ENCODE measurements at regions not wholly inside any gene's neighbourhood (a gene's known extent, or its start where the extent isn't known, plus 50 kb on each side); places are given as distances from the start of the nearest gene placed in this dataset.
"Not testable (repeated sequence)": the region's sequence is repeated elsewhere in the genome, so short reads cannot be mapped to it uniquely, and the experiment has no call there.

DNA sequence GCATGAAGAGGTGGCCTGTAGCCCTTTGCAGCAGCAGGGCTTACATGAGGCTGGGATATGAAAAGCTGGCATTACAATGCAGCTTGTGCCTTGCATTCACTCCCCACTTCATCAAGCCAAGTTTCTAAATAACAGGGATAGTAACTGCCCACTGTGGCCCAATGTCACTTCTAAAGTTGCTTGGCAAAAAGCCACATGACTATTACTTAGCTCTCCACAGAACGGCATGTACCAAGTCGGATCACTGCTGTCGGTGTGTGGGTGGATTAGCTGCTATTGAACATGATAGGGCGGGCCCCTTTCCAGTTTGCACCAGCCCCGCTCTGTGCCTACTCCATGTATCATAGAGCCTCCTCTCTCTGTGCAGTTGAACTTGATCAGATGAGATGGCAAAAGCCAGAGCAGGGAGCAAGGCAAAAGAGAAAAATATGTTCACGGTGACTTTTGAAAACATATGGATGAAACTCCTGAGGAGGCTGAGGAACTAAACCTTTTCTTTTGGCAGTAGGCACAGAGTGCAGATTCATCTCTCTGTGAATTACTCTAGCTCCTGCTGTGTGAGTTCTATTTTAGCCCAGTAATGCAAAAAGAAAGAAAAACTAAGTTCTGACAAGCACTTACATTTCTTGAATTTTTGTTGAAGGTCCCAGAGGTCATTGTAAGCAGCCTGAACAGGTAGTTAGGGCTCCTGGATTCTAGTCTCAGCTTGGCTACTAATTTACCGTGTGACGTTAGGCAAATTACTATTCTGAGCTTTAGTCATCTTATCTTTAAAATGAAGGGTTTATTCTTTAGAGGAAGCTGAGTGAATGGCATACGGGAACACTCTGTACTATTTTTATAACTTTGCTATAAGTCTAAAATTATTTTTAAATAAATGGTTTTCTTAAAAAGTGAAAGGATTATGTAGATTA, 125.6 kb upstream of the NBPF9 start:
- not testable (repeated sequence) for DNase-seq (ENCODE audit: low read depth)

DNA sequence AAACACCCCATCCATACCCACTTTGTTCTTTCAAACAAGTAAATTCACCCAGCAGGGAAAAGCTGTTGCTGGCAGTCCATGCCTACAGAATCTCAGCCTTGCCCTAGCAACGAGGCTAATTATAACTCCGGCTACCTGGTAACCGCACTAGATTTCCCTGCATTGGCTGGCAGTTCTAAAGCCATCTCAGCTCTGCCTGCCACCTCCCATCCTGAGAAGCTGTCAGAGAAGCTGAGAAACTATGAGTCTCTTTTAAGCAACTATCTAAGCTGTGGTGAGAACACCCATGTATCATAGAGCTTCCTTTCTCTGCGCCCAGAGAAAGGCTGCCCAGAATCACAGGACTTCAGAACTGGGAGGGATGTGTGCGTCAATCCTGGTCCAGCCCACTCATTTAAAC, 126.5 kb upstream of the NBPF9 start:
- not testable (repeated sequence) for DNase-seq (ENCODE audit: low read depth)

DNA sequence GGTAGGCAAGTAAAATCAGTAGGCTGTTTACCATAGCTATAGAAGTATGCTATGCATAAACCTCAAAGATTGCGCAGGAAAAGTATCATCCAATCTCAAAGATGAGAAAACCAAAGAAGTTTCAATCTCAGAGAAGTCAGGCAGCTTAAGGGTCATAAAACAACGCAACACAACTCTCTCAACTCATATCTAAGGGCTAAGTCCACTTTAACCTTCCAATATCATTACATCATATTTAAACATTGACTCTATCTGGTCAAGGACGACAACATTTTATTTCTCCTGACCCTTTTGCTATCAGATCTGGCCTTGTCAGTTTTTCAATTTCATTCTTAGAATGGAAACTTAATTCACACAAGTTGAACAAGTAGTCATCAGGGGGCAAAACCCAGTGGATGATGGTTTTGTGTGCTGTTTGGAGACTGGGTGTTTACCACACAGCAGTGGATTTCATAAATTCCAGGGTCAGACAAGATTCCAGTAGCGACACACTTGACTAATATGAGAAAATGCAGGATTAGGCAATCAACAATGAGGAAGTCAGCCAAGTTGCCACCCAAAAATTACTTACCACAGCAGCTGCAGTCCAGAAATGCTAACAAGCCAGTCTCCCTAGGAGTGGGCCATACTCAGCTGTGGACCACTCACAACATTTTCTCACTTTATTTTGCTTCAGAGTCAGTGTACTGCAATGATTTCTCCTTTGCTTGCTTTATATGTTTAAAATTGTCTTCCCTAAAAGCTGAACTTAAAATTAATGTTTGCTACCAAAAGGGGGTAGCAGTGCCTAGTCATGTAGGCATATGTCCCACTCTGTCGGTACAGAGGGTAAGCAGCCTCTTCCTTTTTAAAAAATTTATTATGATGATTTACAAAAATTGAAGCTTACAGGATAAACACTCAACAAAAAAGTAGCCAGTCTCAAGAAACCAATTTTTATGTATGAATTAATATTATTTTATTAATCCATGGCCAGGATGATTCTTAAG, 131.9 kb upstream of the NBPF9 start:
- not testable (repeated sequence) for DNase-seq (ENCODE audit: low read depth)

DNA sequence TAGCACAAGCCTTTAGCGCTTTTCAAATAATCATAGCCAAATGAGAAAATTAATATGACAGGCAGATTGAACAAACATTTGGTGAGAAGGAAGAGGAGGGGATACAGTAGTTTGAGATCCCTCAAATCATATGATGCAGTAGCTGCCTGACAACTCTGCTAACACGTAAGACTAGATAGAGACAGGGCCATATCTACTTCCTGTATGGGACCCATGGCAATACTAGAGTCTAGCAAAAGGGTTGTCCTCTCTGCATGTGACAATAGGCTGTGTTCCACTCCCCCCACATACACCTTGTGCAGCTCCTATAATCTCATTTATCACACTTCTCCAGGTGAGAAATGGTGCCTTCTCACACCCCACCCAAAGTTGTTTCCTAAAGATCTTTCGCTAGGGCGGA, 134.2 kb upstream of the NBPF9 start:
- DNase-seq (ENCODE audit: low read depth): not testable (repeated sequence)

DNA sequence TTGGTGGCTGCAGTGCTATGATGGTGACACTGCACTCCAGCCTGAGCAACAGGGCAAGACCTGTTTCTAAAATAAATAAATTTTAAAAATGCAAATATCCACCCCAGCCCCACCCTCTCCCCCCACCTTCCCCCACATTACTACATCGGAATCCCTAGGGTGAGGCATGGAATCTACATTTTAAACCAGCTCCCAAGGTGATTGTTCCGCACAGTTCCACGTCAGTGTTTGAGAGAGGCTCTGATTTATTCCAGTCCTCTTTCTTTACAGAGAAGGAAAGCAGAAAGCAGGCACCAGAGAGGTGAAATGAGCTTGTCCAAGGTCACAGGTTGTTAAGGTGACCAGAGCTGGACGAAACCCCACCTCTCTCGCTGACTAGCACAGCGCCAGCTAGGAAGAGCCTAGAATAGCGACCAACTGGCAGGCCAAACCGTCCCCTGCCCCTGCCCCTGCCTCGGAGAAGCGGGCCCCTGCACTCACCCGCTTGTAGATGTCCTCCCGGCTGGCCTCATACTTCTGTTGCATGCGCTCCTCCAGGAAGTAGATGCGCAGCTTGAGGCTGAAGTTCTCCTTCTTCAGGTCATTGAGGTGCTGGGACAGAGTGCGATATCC, 136.7 kb upstream of the NBPF9 start:
- not testable (repeated sequence) for DNase-seq (ENCODE audit: low read depth)

DNA sequence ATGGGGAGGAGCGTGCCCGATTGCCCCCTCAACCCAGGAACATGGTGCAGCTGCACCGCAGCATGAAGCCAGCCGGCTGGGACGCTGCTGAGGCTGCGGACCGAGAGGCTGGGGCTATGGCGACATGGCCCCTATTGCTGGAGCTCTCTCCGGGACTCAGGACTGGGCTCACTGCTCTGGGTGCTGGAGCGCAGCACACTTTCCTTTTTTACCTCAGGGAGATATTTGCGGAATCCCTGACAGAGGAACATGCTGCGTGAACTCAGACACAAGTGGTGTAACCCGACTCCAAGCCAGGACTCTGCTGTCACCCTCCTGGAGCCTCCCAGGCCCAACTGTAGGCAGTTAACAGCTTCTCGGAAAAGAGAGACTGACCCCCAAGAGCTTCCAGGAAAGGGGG, 137.2 kb upstream of the NBPF9 start:
- DNase-seq (ENCODE audit: low read depth): not testable (repeated sequence)

DNA sequence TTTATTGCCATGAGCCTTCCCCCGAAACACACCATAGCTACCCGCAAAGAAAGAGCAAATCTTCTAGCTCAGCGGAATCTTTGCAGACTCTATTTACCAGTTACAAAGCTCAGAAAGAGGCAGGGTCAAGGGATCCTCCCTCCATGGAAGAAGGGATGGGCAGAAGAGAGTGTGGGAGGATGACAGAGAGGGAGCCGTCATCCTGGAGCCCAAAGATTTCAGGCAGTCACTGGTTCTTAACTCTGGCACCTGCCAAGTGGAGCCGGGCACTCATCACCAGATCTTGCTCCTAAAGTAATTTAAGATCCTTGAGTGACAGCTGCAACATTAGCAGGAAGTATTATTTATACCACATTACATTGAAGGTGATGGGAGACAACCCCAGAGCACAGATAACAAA, 137.9 kb upstream of the NBPF9 start:
- DNase-seq (ENCODE audit: low read depth): not testable (repeated sequence)

DNA sequence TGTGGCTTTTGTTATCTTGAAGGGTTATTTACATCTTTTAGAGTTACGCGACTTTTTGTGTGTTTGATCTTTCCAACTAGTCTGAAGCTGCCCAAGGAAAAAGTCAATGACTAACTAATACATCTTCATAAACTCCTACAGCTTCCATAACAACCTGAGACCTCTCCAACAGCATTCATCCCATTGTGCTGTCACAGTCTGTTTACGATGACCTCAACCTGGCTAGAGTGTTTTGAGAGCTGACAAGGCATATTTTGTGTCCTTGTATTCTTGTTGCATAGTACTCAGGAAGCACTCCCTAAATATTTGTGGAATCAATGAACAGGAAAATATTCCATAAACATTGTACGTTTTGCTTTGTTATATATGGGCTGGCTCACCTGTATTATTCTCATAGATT, 140.2 kb upstream of the NBPF9 start:
- DNase-seq (ENCODE audit: low read depth): not testable (repeated sequence)

DNA sequence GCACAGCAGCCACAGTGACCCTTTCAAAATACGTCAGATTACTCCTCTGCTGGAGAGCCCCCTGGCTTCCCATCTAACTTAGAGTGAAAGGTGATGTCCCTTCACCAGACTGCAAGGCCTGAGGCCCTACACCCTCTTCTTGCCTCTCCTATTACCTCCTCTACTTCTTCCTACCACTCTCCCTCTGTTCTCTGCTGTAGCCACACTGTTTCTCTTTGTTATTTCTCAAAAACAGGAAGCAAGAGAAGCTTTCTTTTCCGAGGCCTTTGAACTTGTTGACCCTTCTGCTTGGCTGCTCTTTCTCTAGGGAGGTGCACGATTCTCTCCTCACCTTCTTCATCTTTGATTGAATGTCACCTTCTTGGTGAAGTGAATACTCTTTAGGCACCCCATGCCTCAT, 141.3 kb upstream of the NBPF9 start:
- not testable (repeated sequence) for DNase-seq (ENCODE audit: low read depth)

DNA sequence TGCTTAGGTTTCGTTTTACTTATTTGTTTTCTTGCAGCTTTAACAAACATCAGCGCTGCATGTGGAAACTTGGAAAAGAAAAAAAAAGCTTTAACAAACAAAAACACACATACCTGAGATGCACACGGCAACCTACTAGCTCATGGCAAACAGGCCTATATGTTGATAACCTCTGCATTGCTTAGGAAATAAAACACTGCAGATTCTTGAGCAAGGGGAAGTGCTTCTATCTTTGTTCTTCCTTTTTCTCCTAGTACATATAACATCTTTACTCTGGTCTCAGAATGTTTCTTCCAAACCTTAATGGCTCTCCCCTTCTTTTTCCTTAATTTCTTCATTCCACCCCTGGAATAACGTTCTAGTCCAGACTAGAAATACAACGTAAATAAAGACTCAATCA, 142.9 kb upstream of the NBPF9 start:
- DNase-seq (ENCODE audit: low read depth): not testable (repeated sequence)

DNA sequence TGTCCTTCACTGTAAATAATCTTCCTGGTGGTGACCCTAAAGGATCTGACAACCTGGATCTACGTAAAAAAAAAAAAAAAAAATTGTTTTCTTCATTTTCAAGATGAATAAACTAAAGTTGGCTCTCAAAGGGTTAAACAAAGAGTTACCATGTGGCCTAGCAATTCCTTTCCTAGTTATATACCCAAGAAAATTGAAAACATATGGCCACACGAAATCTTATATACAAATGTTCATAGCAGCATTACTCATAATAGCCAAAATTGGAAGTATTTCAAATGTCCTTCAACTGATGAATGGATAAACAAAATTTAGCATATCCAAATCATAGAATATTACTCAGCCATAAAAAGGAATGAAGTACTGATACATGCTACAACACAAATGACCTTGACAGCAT, 145.3 kb upstream of the NBPF9 start:
- not testable (repeated sequence) for DNase-seq (ENCODE audit: low read depth)

DNA sequence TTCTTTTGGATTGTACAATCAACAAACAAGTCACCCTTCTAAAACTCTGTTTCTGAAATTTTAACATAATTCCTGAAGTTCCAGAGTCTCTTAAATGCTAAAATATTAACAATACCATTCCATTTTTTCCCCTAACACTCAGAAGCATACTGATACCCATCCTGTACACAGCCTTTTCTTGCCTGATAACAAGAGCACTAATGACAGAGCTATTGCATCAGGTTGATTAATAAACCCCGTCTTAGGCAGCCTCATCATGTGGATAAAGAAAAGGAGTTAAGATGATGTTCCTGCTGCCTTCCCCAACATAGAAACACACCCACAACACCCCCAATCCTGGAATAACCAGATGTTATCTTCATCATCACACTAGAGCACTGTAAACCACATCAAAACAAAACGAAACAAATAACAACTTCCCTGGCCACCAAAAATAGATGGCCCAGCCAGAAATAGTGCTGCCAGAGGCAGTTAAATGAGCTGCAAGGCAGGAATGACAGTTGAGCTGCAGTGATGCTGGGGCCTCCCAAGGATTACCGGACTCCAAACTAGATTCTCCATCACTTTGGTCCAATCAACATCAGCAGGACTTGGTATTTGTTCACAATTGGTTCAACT, 146.6 kb upstream of the NBPF9 start:
- DNase-seq (ENCODE audit: low read depth): not testable (repeated sequence)

DNA sequence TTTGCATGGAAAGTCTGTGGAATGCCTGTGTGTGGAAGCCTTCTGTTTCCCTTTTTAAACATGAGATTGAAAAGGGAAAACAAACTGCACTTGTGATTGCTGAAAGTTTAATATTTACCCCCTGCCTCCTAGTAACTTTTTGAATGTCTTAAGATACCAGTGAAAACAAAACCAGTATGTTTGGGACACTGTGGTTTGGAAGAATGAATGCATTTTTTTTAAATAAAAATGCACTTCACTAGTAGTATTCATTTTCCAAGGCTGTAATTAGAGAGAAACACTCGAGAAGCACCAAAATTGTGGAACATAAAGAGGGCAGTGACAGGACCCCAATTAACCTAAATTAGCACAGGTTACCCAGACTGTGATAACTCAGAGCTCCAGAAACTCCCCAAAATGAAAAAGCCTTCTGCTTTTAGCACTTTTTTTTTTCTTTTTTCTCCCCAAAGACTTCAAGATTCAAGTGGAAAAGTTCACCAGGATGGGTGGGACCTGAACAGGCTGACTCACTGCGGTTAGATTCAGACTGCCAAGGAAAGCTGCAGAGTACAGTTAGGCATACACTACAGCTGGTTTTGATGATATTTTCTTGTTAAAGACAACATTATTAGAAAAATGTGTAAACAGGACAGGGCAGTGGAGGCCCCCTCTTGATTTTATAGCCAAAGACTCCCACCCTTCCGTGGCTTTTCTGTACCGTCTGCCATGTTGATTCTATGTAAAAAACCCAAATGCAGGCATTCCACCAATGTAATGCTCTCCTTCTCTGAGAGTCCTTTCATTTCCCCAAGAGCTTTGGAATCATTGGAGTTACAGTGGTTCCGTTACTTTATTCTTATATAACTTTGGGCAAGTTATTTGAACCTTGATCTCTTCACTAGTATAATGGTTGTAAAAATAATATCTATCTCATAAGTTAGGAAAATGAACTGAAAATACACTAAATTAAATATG, 151.8 kb upstream of the NBPF9 start:
- DNase-seq (ENCODE audit: low read depth): not testable (repeated sequence)

DNA sequence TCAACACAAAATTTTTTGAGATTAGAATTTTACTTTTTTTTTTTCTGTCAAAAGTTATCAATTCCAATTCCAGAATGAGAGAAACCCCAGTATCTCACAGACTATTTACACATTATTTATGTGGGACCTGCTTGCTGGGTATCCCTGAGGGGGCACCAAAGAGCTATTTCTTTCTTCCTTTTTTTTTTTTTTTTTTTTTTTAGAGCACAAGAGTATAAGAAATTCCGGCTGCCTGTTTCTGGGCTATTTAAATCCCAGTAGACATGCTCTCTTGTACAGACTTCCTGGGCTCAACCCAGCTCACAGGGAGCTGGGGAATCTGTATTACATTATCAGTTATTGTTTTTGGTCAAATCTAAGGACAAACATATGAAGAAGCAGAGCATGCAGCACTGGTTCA, 156.9 kb upstream of the NBPF9 start:
- not testable (repeated sequence) for DNase-seq (ENCODE audit: low read depth)

DNA sequence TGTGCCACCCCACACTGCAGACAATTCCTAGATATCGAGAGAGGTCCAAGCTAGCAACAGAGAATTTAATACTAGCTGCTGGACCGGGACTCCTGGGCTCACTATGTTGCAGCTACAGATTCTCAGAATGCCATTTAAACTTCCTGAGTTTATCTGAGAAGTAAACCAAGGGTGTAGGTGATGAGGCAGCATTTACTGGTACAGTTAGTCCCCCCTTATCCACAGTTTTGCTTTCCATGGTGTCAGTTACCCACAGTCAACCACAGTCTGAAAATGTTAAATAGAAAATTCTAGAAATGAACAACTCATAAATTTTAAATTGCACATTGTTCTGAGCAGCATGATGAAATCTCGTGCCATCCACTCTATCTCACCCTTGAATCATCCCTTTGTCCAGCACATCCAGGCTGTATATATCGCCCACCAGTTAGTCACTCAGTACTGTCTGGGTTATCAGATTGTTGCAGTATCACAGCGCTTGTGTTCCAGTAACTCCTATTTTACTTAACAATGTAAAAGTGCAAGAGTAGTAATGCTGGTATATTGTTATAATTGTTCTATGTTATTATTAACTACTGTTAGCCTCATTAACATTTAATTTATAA, 157.5 kb upstream of the NBPF9 start:
- not testable (repeated sequence) for DNase-seq (ENCODE audit: low read depth)

DNA sequence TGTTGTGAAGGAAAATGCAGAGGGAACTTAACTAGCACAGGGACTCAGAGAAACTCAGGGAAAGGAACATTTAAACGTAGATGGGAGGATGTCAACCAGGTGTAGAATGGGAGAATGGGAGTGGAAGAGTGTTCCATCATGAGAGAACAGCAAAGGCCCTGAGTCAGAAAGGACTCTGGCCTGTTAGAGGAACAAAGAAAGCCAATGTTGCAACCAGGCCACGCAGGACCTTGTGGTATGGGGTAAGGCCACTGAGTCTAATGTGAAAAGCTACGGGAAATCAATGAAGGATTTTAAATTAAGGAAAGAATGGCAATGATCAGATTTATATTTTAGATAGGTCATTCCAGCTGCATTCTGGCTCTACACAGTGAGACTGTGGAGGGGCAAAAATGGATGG, 163.9 kb upstream of the NBPF9 start:
- DNase-seq (ENCODE audit: low read depth): not testable (repeated sequence)

DNA sequence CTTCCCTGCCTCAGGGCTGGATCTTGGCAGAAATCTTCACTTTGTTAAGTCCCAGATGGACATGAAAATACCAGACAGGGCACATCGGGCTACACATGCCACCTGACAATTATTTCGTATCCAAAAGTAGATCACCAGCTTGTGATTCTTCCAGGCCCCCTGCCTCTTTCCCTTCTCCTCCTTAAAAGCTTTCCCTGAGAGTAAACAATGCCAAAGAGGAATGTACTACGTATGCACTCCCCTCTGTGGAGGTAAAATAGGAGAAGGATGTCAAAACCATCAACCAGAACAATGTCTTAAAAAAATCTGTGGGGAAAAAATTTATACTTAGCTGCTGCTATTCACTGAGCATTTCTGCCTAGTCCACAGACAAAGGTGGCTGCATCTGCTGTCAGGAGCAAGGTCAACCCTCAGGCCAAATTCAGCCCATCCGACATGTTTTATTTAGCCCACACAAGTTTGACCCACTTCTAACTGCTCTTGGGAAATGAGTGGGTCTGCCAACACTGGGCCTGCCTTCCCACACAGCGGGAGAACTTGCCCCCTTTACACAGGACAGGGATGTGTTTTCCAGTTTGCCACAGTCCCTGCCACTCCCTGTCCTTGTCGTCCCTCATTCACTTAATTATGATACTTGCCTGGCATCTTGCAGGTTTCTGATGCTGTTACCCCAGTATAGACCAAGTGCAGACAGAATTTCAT, 165.8 kb upstream of the NBPF9 start:
- DNase-seq (ENCODE audit: low read depth): not testable (repeated sequence)

DNA sequence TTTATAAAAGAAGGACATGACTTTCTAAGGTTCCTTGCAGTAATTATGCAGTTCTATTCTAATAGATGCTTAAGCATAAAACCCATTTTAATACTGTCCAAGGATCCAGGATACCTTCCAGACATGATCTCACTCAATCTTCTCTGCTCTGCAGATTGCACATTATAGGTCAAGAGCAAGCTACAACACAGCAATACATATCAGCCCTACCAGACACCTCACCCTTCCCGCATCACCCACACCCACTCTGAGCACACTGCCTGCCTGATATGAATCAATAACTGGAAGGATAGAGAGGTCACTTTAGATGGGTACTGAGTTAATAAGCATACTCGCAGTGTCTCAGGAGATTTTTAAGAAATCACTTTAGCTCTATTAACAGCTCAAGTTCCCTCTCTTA, 166.5 kb upstream of the NBPF9 start:
- DNase-seq (ENCODE audit: low read depth): not testable (repeated sequence)

DNA sequence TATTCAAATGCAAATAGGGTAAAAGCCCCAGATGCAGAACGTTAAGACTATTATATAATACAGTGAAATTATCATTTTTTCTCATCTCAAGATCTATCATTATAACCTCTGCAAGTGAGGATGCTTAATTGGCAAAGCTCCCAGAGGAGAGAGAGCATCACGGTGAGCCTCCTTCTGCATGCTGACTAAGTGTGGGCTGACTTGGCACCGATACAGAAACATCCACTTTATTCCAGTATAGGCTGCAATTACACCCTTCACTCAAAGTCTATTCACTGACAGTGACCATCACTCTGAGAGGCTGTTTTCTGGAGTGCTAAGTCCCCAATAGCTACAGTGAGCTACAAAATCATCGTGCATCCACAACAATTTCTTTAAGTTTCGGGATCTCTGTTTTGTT, 171.1 kb upstream of the NBPF9 start:
- not testable (repeated sequence) for DNase-seq (ENCODE audit: low read depth)

Data from forelimb muscle (tissue), 1 donor.